DMS114 treated with DMSO at 0.1 percent for 48 hours (cell line): ENCODE measurements at regions not wholly inside any gene's neighbourhood (a gene's known extent, or its start where the extent isn't known, plus 50 kb on each side); places are given as distances from the start of the nearest gene placed in this dataset.
"Not testable (repeated sequence)": the region's sequence is repeated elsewhere in the genome, so short reads cannot be mapped to it uniquely, and the experiment has no call there.

Experiments used
- DNase-seq: peaks from one replicate; lab custom pipeline; 2025; ENCODE audit not compliant: unreplicated experiment; lab: John Stamatoyannopoulos, UW

DNA sequence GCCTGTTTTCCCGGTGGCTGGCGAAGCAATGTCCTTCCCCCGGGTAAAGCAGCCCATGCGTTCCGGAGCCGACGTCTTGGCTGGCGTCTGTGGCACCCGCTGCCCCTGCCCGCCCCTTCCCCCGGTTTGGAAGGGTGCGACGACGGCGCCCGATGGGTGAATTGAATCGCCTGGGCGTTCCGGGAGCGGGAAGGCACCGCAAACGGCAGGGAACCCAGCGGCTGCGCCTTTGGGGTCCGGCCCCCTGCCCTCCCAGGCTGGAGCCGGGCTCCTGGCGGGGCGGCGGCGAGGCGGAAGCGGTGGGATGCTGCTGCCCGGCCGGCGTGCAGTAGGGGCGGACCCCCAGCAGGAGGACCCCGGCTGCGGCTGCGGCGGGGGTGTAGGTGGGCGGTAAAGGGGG lies 123.6 kb upstream of the RHOU start:
- DNase-seq = not testable (repeated sequence)

DNA sequence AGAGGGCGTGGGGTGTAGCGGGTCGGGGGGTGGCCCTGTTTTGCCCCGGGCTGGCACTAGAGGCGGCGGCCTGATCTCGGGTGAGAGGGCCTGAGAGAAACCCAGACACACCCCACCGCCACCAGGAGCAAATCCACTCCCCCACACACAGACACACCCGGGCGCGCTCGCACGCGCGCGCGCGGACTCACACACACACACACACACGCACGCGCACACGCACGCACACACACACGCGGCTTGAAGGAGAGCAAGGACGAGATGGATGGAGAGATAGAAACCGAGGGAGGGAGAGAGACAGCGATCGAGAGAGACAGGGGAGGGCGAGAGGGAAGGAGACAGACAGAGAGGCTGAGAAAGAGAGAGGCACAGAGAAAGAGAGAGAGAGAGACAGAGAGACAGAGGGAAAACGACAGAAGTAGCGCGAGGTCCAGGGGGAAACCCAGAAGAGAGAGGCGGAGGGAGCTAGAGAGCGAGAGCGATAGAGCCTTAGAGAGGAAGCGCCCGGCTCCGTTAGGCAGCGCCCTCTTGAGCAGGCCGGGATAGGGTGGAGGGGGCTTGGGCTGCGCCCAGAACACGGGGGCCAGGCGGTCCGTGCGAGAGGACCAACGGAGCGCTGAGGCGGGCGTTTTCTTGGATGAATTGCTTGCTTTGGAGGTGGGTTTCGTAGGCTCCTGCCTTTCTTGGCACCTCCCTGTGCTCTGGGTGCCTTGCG lies 113.1 kb upstream of the RHOU start:
- not testable (repeated sequence) for DNase-seq

DNA sequence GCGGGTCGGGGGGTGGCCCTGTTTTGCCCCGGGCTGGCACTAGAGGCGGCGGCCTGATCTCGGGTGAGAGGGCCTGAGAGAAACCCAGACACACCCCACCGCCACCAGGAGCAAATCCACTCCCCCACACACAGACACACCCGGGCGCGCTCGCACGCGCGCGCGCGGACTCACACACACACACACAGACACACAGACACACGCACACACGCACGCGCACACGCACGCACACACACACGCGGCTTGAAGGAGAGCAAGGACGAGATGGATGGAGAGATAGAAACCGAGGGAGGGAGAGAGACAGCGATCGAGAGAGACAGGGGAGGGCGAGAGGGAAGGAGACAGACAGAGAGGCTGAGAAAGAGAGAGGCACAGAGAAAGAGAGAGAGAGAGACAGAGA lies 108.8 kb upstream of the RHOU start:
- DNase-seq = not testable (repeated sequence)

GRCh38 chr1:228632858-228633257 lies 102.4 kb upstream of the RHOU start:
- DNase-seq = not testable (repeated sequence)

DNA sequence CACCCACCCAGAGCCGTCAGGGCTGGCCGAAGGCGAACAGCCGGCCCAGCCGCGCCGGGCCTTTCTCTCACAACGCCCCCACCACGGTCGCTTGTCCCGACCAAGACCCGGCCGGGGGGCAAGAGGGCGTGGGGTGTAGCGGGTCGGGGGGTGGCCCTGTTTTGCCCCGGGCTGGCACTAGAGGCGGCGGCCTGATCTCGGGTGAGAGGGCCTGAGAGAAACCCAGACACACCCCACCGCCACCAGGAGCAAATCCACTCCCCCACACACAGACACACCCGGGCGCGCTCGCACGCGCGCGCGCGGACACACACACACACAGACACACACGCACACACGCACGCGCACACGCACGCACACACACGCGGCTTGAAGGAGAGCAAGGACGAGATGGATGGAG lies 100.0 kb upstream of the RHOU start:
- DNase-seq = not testable (repeated sequence)

DNA sequence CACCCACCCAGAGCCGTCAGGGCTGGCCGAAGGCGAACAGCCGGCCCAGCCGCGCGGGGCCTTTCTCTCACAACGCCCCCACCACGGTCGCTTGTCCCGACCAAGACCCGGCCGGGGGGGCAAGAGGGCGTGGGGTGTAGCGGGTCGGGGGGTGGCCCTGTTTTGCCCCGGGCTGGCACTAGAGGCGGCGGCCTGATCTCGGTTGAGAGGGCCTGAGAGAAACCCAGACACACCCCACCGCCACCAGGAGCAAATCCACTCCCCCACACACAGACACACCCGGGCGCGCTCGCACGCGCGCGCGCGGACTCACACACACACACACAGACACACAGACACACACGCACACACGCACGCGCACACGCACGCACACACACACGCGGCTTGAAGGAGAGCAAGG lies 97.8 kb upstream of the RHOU start:
- DNase-seq = not testable (repeated sequence)

DNA sequence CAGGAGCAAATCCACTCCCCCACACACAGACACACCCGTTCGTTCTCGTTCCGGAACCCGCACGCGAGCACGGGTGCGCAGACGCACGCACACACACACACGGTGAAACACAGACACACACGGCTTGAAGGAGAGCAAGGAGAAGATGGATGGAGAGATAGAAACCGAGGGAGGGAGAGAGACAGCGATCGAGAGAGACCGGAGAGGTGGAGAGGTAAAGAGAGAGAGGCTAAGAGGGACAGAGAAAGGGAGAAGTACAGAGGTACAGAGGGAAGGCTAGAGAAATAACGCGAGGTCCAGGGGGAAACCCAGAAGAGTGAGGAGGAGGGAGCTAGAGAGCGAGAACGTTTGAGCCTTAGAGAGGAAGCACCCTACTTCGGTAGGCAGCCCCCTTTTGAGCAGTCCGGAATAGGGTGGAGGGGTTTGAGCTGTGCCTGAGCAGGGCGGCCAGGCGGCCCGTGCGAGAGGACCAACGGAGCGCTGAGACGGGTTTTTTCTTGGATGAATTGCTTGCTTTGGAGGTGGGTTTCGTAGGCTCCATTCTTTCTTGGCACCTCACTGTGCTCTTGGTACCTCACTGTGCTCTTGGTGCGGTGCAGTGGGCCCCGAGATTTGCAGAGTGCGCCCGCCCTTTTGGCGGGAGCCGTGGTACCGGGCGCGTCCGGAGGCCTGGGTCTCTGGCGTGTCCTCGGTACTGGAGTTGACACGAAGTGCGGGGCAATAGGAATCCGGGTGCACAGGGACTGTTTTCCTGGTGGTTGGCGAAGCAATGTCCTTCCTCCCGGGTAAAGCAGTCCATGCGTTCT lies 88.4 kb upstream of the RHOU start:
- peak; percentile 68 for DNase-seq

GRCh38 chr1:228647523-228648444 lies 87.5 kb upstream of the RHOU start:
- DNase-seq = peak; percentile 66

GRCh38 chr1:228648647-228649383 lies 86.5 kb upstream of the RHOU start:
- DNase-seq = no peak

DNA sequence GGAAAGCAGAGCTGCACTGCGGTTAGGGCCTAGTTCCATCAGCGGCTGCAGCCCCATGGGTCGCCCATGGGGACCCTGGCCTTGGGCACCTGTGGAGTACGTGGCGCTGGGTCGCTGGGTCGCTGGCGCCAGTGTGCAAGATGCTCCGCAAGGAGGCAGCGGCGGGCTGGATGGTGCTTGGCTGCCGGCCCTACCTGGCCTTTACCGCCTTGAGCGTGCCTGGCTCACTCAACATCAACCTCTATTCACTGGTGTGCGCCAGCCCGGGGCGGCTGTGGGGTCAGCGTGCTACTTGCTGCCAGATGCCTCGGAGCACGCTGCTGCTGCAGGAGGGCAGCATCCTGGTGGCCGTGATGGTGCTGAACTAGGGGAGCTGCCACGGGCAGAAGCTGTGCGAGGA lies 85.1 kb upstream of the RHOU start:
- DNase-seq = no peak

DNA sequence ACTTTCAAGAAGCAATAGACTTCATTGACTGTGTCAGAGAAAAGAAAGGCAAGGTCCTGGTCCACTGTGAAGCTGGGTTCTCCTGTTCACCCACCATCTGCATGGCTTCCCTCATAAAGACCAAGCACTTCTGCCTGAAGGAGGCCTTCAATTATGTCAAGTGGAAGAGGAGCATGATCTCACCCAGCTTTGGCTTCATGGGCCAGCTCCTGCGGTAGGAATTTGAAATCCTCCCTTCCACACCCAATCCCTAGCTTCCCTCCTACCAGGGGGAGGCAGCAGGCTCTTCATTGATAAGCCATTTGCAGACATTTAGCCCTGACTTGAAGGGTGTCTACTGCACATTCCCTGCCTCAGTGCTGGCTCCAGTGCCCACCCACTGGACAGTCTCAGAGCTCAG lies 84.3 kb upstream of the RHOU start:
- no peak for DNase-seq

DNA sequence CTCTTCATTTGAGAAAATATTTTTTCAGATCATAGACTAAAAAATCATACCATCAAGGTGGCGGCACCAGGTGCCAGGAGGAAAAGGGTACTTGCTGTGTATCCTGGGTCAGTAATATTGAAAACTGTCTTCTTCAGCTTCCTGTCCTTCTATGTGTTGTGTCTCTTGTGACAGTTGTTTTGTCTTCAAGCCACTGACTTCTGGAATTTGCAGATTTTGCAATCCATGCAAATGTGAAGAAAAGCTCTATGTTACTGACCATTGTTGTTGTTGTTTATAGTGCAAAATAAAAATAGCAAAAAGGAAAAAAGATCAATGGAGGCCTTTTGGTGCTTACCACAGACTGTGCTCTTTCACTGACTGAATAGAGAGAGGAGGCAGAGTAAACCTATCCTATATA lies 83.2 kb upstream of the RHOU start:
- no peak for DNase-seq

DNA sequence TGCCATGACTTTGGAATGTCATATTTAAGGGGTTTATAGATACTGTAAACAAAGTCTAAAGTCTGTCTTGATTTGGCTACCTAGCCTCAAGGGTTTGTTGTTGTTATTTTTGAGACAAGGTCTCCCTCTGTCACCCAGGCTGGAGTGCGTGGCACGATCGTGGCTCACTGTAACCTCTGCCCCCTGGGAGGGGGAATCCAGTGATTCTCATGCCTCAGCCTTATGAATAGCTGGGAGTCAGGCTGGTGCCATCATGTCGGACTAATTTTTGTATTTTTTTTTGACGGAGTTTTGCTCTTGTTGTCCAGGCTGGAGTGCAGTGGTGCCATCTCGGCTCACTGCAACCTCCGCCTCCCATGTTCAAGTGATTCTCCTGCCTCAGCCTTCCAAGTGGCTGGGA lies 82.2 kb upstream of the RHOU start:
- not testable (repeated sequence) for DNase-seq

DNA sequence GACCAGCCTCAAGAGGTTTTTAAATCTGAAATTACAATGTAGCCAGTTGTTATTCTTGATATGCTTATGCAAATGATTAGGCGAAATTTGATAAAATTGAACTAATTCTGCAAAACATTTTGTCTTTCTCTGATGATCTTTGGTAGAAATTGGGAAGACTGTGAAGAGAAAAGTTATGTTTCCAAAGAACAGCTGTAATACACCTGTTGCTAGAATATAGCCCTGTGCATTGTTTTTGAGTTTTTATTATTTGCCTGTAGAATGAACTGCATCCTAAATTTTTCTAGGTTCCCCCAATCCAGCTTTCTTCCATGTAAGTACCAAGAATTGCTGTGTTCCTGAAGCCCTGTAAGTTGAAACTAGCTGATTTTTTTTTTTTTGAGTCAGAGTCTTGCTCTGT lies 81.5 kb upstream of the RHOU start:
- DNase-seq = no peak

- no peak for DNase-seq
Measured at GRCh38 chr1:228655796-228656394, 79.4 kb upstream of the RHOU start.

DNA sequence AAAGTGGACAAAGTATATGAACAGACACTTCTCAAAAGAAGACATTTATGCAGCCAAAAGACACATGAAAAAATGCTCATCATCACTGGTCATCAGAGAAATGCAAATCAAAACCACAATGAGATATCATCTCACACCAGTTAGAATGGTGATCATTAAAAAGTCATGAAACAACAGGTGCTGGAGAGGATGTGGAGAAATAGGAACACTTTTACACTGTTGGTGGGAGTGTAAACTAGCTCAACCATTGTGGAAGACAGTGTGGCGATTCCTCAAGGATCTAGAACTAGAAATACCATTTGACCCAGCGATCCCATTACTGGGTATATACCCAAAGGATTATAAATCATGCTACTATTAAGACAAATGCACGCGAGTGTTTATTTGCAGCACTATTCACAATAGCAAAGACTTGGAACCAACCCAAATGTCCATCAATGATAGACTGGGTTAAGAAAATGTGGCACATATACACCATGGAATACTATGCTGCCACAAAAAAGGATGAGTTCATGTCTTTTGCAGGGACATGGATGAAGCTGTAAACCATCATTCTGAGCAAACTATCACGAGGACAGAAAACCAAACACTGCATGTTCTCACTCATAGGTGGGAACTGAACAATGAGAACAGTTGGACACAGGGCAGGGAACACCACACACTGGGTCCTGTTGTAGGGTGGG lies 73.1 kb upstream of the RHOU start:
- not testable (repeated sequence) for DNase-seq

GRCh38 chr1:228664399-228664914 lies 70.8 kb upstream of the RHOU start:
- peak; percentile 27 for DNase-seq

- no peak for DNase-seq
Measured at GRCh38 chr1:228666686-228667623, 68.3 kb upstream of the RHOU start.
